Chondrocyte (in vitro differentiated cells): ENCODE measurements at regions not wholly inside any gene's neighbourhood (a gene's known extent, or its start where the extent isn't known, plus 50 kb on each side); places are given as distances from the start of the nearest gene placed in this dataset.

Source experiments
- DNase-seq: peaks from one replicate; pipeline ENCODE4 v3.0.0; 2021; ENCODE audit warnings: mixed read lengths, low spot score
- H3K27ac Mint-ChIP-seq: one replicate; pipeline ENCODE4 v1.8.0; 2021; ENCODE audit warnings: mild to moderate bottlenecking, moderate library complexity, mixed read lengths; ENCODE audit not compliant: unreplicated experiment
- H3K27me3 Mint-ChIP-seq: 2 replicates; pipeline ENCODE4 v1.8.0; 2021; ENCODE audit warnings: low read depth, mixed read lengths
- H3K36me3 Mint-ChIP-seq: 2 replicates; pipeline ENCODE4 v1.8.0; 2021; ENCODE audit warnings: low read depth, mixed read lengths
- H3K4me1 Mint-ChIP-seq: 2 replicates; pipeline ENCODE4 v1.8.0; 2021; ENCODE audit warnings: low read depth, mild to moderate bottlenecking, mixed read lengths
- H3K4me3 Mint-ChIP-seq: one replicate; pipeline ENCODE4 v1.8.0; 2021; ENCODE audit warnings: mild to moderate bottlenecking, moderate library complexity, mixed read lengths; ENCODE audit not compliant: unreplicated experiment
- H3K9me3 Mint-ChIP-seq: 2 replicates; pipeline ENCODE4 v1.8.0; 2021; ENCODE audit warnings: low read depth, mixed read lengths
- TF ChIP-seq, protein P1 (sequence below): fragments of 200-600 bp; sonication (generic); IDR thresholded peaks from 2 replicates; pipeline ENCODE4 v1.5.0; 2021; ENCODE audit warnings: antibody characterized with exemption, mild to moderate bottlenecking, moderate library complexity

DNA sequence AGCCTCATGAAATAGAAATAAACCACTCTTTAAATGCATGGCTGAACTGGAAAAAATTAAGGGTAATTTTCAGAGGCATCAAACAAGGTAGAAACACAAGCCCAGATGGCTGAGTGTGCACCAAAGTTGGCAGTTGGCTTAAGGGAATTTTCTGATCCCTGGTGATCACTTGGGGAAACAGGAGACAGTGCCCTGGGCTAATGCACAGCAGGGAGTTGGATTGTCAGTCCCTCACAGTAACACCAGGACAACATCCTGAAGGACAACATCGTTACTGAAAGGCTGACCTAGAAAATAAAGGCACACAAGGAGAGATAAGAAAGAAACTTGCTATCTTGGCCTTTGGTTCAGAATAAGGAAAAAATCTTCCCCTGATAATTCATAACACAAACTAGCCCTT, 417.0 kb downstream of the SLC4A3 start:
- Mint-ChIP-seq H3K27me3 (no peaks in the 10 kb centered on the region), H3K27ac (peak overlapping the region; percentile 20), H3K4me3 (no peak overlapping the region), H3K9me3 (peaks cover 3% of the 10 kb centered on the region), H3K4me1 (peaks cover 66% of the 10 kb centered on the region), H3K36me3 (no peaks in the 10 kb centered on the region)
- no peak for DNase-seq
- TF ChIP-seq, protein P1, sequence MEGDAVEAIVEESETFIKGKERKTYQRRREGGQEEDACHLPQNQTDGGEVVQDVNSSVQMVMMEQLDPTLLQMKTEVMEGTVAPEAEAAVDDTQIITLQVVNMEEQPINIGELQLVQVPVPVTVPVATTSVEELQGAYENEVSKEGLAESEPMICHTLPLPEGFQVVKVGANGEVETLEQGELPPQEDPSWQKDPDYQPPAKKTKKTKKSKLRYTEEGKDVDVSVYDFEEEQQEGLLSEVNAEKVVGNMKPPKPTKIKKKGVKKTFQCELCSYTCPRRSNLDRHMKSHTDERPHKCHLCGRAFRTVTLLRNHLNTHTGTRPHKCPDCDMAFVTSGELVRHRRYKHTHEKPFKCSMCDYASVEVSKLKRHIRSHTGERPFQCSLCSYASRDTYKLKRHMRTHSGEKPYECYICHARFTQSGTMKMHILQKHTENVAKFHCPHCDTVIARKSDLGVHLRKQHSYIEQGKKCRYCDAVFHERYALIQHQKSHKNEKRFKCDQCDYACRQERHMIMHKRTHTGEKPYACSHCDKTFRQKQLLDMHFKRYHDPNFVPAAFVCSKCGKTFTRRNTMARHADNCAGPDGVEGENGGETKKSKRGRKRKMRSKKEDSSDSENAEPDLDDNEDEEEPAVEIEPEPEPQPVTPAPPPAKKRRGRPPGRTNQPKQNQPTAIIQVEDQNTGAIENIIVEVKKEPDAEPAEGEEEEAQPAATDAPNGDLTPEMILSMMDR = no peak

DNA sequence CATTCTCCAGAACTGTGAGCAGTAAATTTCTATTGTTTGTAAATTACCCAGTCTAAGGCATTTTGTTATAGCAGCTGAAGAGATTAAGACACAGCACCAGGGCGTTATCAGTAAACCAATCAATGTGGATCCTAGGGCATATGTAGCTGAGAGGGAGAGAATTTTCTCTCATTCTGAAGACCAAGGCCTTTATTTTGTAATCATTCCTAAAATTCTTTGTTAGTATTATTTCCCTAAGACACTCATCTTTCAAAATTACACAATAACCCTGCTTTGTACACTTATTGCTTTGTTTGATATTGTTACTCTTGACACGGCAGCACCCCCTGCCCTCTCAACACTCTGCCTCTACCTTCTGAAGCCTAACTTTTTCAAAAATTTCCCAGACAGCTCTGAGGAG, 419.1 kb downstream of the SLC4A3 start:
- DNase-seq = no peak
- TF ChIP-seq, protein P1 = no peak
- Mint-ChIP-seq H3K4me3 (no peak overlapping the region), H3K9me3 (peaks cover 3% of the 10 kb centered on the region), H3K27ac (peak overlapping the region; percentile 28), H3K4me1 (peaks cover 60% of the 10 kb centered on the region), H3K36me3 (no peaks in the 10 kb centered on the region), H3K27me3 (no peaks in the 10 kb centered on the region)

DNA sequence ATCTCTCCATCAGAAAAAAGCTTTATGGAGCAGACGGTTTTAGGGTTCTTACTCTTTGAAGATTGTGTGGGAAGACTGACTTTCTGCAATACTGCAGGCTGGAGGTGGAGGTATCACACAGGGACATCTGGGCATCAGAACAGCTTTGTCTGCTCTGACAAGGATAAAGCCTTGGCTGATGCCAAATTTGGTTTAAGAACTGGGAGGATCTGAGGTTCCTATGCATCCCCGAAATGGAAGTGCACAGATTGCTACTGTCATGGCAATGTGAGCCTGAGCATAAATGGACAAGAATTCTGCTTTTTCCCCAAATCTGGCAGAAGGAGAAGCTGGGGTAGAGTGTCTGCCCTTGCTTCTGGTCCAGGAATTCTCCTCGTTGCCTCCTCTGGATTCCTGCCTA, 424.3 kb downstream of the SLC4A3 start:
- H3K27ac Mint-ChIP-seq = no peak overlapping the region
- no peak overlapping the region for H3K4me3 Mint-ChIP-seq
- H3K9me3 Mint-ChIP-seq = peaks cover 7% of the 10 kb centered on the region
- TF ChIP-seq, protein P1 = no peak
- H3K4me1 Mint-ChIP-seq = peaks cover 20% of the 10 kb centered on the region
- no peak for DNase-seq
- no peaks in the 10 kb centered on the region for H3K27me3 Mint-ChIP-seq
- H3K36me3 Mint-ChIP-seq = no peaks in the 10 kb centered on the region

DNA sequence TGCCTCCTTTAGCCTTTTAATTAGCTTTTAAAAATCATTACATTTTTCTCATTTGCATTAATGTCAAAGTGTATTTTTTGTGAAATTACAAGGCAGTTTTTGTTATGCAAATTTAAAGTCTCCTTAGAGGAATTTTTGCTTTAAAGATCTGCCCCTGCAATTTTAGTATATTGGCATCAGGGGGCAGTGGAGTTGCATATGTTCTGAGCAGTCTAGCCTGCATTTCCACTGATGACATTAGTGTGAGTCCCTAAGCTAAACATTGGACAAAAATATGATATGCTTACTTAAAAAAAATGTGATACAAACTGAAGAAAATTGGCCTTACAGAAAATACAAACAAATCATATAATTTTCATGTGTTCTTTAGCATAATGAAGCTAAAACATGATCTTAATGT, 426.5 kb downstream of the SLC4A3 start:
- TF ChIP-seq, protein P1 = peak; percentile 64
- Mint-ChIP-seq H3K4me3 (no peak overlapping the region), H3K27ac (no peak overlapping the region), H3K27me3 (no peaks in the 10 kb centered on the region), H3K36me3 (no peaks in the 10 kb centered on the region), H3K4me1 (no peaks in the 10 kb centered on the region), H3K9me3 (peaks cover 7% of the 10 kb centered on the region)
- DNase-seq = no peak

DNA sequence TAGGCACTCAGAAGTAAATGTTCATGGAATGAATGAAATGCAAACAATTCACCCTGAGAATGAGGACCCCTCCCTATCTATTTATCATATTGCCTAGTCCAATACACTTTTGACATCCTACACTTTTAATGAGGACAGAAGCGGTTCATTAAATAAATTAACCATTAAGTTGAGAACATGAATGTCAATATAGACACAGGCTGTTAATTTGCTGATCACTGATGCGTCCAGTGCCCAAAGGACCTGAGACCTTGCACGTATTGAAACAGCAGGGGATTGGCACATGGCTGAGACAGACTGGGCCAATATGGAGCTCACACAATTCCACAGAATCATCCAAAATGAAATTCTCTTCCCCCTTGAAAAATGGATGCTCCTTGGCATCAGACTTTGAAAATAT, 430.0 kb downstream of the SLC4A3 start:
- no peak for DNase-seq
- no peaks in the 10 kb centered on the region for H3K36me3 Mint-ChIP-seq
- TF ChIP-seq, protein P1 = no peak
- no peaks in the 10 kb centered on the region for H3K27me3 Mint-ChIP-seq
- no peak overlapping the region for H3K27ac Mint-ChIP-seq
- H3K4me1 Mint-ChIP-seq = no peaks in the 10 kb centered on the region
- H3K4me3 Mint-ChIP-seq = no peak overlapping the region
- peaks cover 7% of the 10 kb centered on the region for H3K9me3 Mint-ChIP-seq
